BJ (cell line): ENCODE measurements at regions not wholly inside any gene's neighbourhood (a gene's known extent, or its start where the extent isn't known, plus 50 kb on each side); places are given as distances from the start of the nearest gene placed in this dataset.

Experiments used
- CTCF ChIA-PET: fragments of 350-600 bp; formaldehyde crosslinking; extraction: SDS; loops from one replicate; lab custom pipeline; 2021; ENCODE audit warnings: antibody characterized with exemption, inconsistent platforms; lab: Yijun Ruan, JAX
- POLR2A ChIA-PET: fragments of 300-600 bp; sonication (Branson Sonifier 250); formaldehyde crosslinking; extraction: SDS; loops from one replicate; lab custom pipeline; 2021; ENCODE audit warnings: antibody characterized with exemption; lab: Charles Lee
- DNase-seq: peaks from one replicate; pipeline ENCODE4 v3.0.0-alpha.2; 2011; ENCODE audit warnings: low read depth
- H3K27me3 ChIP-seq: 2 replicates; pipeline ENCODE4 v1.6.0; 2011; ENCODE audit warnings: low read length; ENCODE audit not compliant: control insufficient read depth, insufficient read depth
- H3K36me3 ChIP-seq: 2 replicates; pipeline ENCODE4 v1.5.1; 2011; ENCODE audit warnings: low read length; ENCODE audit not compliant: control insufficient read depth, insufficient read depth
- H3K4me3 ChIP-seq: 2 replicates; pipeline ENCODE4 v1.5.1; 2011; ENCODE audit warnings: low read depth, mild to moderate bottlenecking, control low read depth, low read length
- TF ChIP-seq, protein P1 (sequence below): IDR thresholded peaks from 2 replicates; pipeline ENCODE4 v1.5.1; 2011; ENCODE audit warnings: low read depth, mild to moderate bottlenecking, control low read depth, inconsistent platforms, low read length, moderate library complexity; ENCODE audit not compliant: insufficient read depth

DNA sequence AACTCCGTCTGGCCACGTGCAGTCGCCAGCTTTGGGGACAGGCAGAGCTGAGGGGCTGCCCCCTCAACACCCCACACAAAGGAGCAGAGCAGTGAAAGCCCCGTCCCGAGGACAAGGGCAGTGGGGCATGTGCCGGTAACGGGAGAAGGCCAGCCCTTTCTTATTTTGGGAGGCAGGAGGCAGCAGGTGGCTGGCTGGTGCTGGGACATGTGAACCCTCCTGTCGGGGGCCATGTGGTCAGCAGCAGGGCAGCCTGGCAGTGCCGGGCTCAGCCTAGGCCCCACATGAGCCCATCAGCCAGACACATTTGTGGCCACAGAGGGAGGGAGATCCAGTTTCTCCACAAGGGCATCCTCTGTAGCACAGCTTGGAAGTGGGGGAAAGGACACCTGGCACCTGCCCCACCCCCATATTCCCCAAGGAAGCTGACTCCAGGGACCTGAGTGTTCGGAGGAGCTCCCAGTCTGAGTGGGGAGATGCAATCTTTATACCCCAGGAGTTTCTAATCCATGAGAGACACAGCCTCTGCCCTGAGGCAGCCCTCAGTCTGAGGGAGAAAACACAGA is 137.6 kb downstream of the MRPL14 start:
- POLR2A ChIA-PET: no interaction called here
- DNase-seq: no peak
- Histone ChIP-seq H3K36me3 (no peaks in the 10 kb centered on the region), H3K4me3 (no peak overlapping the region), H3K27me3 (no peaks in the 10 kb centered on the region)
- CTCF ChIA-PET: interaction anchor here (0.9 to 5.1 kb wide), 5 partner anchors 11 to 324 kb away, joined by 3 to 20 read pairs (median 4); no protein-coding TSS in a partner anchor
- TF ChIP-seq, protein P1, sequence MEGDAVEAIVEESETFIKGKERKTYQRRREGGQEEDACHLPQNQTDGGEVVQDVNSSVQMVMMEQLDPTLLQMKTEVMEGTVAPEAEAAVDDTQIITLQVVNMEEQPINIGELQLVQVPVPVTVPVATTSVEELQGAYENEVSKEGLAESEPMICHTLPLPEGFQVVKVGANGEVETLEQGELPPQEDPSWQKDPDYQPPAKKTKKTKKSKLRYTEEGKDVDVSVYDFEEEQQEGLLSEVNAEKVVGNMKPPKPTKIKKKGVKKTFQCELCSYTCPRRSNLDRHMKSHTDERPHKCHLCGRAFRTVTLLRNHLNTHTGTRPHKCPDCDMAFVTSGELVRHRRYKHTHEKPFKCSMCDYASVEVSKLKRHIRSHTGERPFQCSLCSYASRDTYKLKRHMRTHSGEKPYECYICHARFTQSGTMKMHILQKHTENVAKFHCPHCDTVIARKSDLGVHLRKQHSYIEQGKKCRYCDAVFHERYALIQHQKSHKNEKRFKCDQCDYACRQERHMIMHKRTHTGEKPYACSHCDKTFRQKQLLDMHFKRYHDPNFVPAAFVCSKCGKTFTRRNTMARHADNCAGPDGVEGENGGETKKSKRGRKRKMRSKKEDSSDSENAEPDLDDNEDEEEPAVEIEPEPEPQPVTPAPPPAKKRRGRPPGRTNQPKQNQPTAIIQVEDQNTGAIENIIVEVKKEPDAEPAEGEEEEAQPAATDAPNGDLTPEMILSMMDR: no peak

DNA sequence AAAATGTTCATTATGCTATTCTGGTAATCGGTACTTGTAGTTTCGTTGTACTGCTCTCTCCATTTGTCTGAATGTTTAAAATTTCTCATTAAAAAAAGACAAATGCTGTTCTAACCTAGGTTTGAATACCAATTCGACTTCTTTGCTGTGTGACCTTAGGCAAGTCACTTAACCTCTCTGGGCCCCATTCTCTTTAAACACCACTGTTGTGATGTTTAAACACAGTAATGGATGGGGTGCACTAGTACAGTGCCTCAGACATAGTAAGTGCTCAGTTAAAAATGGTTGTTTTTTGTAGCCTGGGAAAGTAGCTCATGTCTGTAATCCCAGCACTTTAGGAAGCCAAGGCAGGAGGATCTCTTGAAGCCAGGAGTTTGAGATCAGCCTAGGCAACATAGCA is 138.5 kb downstream of the MRPL14 start:
- no peaks in the 10 kb centered on the region for H3K27me3 ChIP-seq
- H3K36me3 ChIP-seq: no peaks in the 10 kb centered on the region
- CTCF ChIA-PET: interaction anchor here (1.0 to 3.0 kb wide), 2 partner anchors 10 to 52 kb away, joined by 3 to 6 read pairs; no protein-coding TSS in a partner anchor
- POLR2A ChIA-PET: no interaction called here
- TF ChIP-seq, protein P1: no peak
- DNase-seq: no peak
- H3K4me3 ChIP-seq: no peak overlapping the region

DNA sequence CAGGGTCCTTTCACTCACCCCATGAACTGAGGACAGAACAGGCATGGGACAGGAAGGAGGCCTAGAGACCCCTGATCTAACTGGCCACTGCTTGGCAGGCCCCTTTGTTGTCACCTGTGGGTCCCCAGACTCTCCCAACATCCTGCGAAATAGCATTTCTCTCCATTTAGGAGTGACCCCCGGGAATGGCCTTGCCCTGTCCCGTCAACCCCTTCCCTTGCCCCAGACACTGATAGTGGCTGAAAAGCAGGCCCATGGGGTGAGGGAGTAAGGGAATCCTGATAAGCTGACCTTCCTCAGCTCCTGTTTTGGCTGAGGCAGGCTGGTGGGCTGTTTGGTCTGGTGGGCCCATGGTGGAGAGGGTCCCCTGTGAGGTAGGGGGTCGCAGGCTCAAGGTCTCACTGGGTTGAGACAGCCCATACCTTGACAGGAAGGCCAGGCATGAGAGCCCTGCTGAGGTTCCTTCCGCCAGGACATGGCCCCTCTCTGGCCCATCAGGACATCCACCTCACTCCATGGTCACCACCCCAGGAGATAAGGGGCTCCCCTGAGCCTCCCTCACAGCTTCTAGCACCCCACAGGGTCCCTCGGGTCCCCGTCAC is 139.3 kb downstream of the MRPL14 start:
- ChIA-PET CTCF (no interaction called here), POLR2A (no interaction called here)
- Histone ChIP-seq H3K36me3 (no peaks in the 10 kb centered on the region), H3K27me3 (no peaks in the 10 kb centered on the region), H3K4me3 (no peak overlapping the region)
- TF ChIP-seq, protein P1: no peak
- DNase-seq: no peak

DNA sequence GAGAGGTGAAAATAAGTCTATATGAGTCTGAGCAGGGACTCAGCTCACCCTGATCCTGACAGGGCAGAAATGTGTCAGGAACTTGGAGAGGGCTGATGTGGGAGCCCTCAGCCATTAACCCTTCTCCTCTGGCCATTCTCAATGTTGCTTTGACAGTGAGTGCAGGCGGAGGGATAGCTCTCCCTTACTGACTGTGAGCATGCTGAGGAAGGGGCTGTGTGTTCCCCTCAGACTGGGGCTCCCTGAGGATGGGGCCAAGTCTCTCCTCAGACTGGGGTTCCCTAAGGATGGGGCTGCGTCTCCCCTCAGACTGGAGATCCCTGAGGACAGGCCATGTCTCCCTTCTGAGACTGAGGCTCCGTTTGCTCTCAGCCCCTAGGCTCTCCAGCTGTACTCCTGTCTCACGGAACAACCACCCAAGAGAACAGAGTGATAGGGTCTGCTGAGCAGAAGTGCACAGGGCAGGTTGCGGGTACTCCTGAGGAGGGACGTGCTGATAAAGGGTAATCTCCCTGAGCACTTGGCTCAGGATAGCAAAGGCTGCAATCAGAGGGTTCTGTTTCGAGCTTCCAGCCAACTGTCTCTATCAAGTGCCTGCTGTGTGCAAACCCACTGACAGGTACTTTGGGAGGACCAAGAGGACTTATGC is 141.0 kb downstream of the MRPL14 start:
- Histone ChIP-seq H3K4me3 (no peak overlapping the region), H3K27me3 (no peaks in the 10 kb centered on the region), H3K36me3 (no peaks in the 10 kb centered on the region)
- ChIA-PET POLR2A (no interaction called here), CTCF (interaction anchor here (0.6 to 1.4 kb wide), 3 partner anchors 32 to 529 kb away, joined by 3 to 4 read pairs (median 3); no protein-coding TSS in a partner anchor)
- no peak for DNase-seq
- TF ChIP-seq, protein P1: no peak

DNA sequence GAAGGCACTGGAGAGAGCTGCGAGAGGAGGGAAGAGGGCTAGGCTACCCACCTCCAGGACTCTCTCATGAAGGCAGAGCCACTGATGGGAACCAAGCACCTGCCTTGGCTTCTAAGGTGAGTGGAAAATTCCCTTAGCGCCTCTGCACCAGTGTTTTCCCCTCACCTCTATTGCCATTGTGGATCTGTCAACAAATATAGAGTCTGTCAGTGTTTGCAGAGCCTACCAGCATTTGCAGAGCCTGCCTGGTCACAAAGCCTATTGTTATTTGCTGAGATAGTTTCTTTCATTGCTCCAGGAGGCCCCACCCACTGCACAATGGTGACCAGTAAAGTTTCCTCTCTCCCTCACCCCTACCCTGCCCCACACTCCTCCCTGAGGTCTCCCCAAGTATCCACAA is 141.9 kb downstream of the MRPL14 start:
- Histone ChIP-seq H3K27me3 (no peaks in the 10 kb centered on the region), H3K4me3 (no peak overlapping the region), H3K36me3 (no peaks in the 10 kb centered on the region)
- ChIA-PET CTCF (no interaction called here), POLR2A (no interaction called here)
- no peak for DNase-seq
- TF ChIP-seq, protein P1: no peak
